ENCODE measurements at regions not wholly inside any gene's neighbourhood (a gene's known extent, or its start where the extent isn't known, plus 50 kb on each side); places are given as distances from the start of the nearest gene placed in this dataset.
A peak's percentile ranks its signal among the peaks of the same experiment; 100 is the strongest.

DNA sequence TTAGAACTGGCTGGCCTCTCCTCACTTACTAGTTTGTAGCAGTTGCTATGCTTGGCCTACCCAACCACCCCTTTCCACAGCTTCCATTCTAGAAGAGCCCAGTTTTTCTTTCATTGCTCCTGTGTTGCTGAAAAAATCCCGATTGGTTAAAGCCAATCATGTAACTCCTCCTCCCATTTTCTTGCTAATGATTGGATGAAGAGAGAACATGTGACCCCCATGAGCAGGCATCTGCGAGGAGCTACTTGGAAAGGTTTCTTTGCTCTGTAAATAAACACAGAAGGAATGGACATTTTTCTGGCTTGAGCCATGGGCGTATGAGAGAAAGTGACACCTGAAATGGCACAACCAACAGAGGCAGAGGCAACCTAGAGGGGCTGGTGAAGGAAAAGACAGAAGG, 773.8 kb upstream of the TBX3 start:
- H3K27me3 ChIP-seq = no peaks in the 10 kb centered on the region
- H3K4me3 ChIP-seq = no peak overlapping the region
- no peaks in the 10 kb centered on the region for H3K9me3 ChIP-seq (ENCODE audit: low read depth)
- DNase-seq (ENCODE audit: low read depth in 1 of 2, low spot score in 1 of 2) = no peak
- no peak overlapping the region for H3K27ac ChIP-seq
- TF ChIP-seq, protein P1, sequence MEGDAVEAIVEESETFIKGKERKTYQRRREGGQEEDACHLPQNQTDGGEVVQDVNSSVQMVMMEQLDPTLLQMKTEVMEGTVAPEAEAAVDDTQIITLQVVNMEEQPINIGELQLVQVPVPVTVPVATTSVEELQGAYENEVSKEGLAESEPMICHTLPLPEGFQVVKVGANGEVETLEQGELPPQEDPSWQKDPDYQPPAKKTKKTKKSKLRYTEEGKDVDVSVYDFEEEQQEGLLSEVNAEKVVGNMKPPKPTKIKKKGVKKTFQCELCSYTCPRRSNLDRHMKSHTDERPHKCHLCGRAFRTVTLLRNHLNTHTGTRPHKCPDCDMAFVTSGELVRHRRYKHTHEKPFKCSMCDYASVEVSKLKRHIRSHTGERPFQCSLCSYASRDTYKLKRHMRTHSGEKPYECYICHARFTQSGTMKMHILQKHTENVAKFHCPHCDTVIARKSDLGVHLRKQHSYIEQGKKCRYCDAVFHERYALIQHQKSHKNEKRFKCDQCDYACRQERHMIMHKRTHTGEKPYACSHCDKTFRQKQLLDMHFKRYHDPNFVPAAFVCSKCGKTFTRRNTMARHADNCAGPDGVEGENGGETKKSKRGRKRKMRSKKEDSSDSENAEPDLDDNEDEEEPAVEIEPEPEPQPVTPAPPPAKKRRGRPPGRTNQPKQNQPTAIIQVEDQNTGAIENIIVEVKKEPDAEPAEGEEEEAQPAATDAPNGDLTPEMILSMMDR (IDR thresholded peaks at IDR 0.05; ENCODE audit: low read depth, low read length) = no peak
- H3K4me1 ChIP-seq (ENCODE audit: low read depth) = peaks cover 15% of the 10 kb centered on the region
- no peaks in the 10 kb centered on the region for H3K36me3 ChIP-seq

DNA sequence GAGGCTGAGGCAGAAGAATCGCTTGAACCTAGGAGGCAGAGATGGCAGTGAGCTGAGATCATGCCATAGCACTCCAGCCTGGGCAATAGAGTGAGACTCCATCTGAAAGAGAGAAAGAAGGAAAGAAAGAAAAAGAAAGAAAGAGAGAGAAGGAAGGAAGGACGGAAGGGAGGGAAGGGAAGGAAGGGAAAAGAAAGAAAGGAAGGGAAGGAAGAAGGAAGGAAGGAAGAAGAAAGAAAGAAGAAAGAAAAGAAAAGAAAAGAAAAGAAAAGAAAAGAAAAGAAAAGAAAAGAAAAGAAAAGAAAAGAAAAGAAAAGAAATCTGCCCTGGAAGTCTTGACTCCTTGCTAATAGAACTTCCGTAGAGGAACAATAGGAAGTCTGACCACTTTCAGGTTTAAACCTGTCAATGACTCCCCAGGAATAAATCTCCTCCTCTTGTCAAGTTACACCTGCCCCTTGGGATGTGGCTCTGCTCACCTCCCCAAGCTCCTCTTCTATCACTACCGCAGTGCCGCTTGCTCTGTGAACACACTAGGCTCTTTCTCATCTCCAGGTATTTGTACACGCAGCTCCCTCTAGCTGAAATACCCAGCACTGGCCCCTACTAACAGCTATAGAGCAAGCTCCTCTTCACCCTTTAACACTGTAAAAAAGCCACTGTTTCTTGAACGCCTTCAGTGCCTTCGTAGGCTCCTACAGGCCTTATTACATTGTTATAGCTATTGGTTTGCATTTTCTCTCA, 773.1 kb upstream of the TBX3 start:
- DNase-seq (ENCODE audit: low read depth in 1 of 2, low spot score in 1 of 2) = peak in 1 of 2 donors; percentile 62
- Histone ChIP-seq H3K4me3 (no peak overlapping the region), H3K36me3 (no peaks in the 10 kb centered on the region), H3K27me3 (no peaks in the 10 kb centered on the region), H3K4me1 (ENCODE audit: low read depth) (peaks cover 22% of the 10 kb centered on the region), H3K27ac (no peak overlapping the region), H3K9me3 (ENCODE audit: low read depth) (no peaks in the 10 kb centered on the region)
- TF ChIP-seq, protein P1 (IDR thresholded peaks at IDR 0.05; ENCODE audit: low read depth, low read length) = no peak

DNA sequence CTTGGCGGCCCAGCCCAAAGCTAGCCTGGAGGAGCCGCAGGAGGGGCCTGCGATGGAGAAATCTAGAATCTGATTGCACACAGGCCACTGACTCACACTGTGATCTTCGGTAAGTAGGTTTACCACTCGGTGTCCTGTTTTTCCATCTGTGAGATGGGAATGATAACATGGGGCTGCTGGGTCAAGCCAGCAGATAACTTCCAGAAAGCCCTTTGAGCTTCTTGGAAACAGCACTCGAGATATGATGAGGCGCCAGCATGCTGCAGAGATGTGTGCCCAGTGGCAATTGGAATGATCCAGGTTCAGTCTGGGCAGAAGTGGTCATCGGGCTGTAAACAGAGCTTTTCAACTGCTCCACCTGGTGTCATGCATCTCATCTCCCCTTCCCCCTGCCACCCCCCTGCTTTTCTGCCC, 771.3 kb upstream of the TBX3 start:
- peak overlapping the region; percentile 3 for H3K27ac ChIP-seq
- no peak overlapping the region for H3K4me3 ChIP-seq
- DNase-seq (ENCODE audit: low read depth in 1 of 2, low spot score in 1 of 2) = no peak

DNA sequence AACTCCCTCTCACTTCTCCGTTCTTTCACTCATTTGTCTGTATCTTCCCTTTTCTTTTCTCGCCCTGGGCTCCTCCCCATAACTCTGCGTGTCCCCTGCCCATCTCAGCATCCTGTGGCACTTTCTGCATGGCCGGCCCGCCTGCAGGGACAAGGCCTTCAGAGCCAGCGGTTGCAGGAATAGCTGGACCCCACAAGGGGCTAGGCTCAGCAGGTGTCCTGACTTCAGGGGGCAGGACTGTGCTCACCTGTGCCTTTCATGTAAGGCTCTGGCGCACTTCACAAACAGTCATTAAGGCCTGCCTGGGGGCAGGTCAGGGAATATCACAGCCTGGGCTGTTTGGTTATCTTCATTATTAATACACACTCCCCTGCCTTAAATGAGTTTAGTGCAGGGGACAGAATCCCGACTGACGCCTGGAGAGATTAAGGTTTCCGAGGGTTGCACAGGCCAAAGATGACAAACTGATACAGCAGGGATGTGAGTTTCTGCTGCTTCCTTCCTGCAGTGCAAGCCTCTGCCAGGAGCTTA, 768.8 kb upstream of the TBX3 start:
- no peaks in the 10 kb centered on the region for H3K36me3 ChIP-seq
- H3K27ac ChIP-seq = peak overlapping the region; percentile 71
- peaks cover 31% of the 10 kb centered on the region for H3K4me1 ChIP-seq (ENCODE audit: low read depth)
- H3K9me3 ChIP-seq (ENCODE audit: low read depth) = no peaks in the 10 kb centered on the region
- DNase-seq (ENCODE audit: low read depth in 1 of 2, low spot score in 1 of 2) = no peak
- H3K27me3 ChIP-seq = no peaks in the 10 kb centered on the region
- no peak overlapping the region for H3K4me3 ChIP-seq
- TF ChIP-seq, protein P1 (IDR thresholded peaks at IDR 0.05; ENCODE audit: low read depth, low read length) = no peak

More for the DNA sequence above, 771.3 kb upstream of the TBX3 start:
- H3K9me3 ChIP-seq (ENCODE audit: low read depth) = no peaks in the 10 kb centered on the region
- no peaks in the 10 kb centered on the region for H3K36me3 ChIP-seq
- H3K4me1 ChIP-seq (ENCODE audit: low read depth) = peaks cover 27% of the 10 kb centered on the region
- no peaks in the 10 kb centered on the region for H3K27me3 ChIP-seq
- TF ChIP-seq, protein P1 (IDR thresholded peaks at IDR 0.05; ENCODE audit: low read depth, low read length) = no peak

DNA sequence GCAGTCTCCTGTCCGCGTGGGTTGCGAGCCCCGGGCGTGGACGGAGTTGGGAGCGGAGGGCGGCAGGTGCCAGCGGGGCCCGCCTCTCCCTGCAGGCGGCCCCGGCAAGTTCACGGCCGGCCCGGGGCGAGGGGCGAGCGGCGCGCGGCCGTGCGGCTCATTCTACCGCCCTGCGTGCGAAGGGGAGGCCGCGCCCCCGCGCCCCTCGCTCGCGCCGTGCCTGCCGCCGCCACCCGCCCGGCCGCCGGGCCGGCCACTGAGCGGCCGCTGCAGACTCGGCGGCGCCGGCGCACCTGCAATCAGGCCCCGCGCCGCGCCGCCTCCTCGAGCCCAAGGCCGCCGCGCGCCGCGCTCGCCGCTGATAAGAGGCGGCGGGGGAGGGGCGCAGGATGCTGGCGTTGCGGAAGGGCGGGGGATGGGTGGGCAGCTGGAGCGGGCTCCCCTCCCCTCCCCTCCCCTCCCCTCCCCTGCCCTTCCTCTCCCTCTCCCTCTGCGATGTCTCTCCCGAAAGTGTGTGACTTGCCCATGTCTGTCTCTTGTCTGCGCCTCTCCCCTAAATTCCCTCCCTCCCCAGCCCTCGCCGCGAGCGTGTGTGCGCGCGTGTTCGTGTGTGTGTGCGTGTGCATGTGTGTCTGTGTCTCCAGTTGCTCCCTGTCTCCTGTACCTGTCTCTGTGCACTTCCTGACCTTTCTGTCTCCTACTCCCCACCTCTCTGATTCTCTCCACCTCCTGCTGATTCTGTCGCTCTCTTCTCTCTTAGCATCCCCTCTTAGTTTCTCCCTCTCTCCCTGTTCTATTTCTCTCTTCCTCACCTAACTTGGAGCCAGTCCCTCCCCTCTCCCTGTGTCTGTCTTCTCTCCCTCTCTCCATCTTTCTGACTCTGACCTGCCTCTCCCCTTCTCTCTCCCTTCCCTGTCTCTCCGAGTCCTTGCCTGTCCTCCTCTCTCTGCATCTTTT, 768.1 kb upstream of the TBX3 start:
- Histone ChIP-seq H3K27ac (peak overlapping the region; percentile 77), H3K27me3 (no peaks in the 10 kb centered on the region), H3K4me3 (peak overlapping the region; percentile 26), H3K9me3 (ENCODE audit: low read depth) (no peaks in the 10 kb centered on the region), H3K36me3 (no peaks in the 10 kb centered on the region), H3K4me1 (ENCODE audit: low read depth) (peaks cover 31% of the 10 kb centered on the region)
- peak; percentile 27 to 94 for DNase-seq (ENCODE audit: low read depth in 1 of 2, low spot score in 1 of 2)
- TF ChIP-seq, protein P1 (IDR thresholded peaks at IDR 0.05; ENCODE audit: low read depth, low read length) = no peak
